ENCODE measurements at regions not wholly inside any gene's neighbourhood (a gene's known extent, or its start where the extent isn't known, plus 50 kb on each side); places are given as distances from the start of the nearest gene placed in this dataset.

DNA sequence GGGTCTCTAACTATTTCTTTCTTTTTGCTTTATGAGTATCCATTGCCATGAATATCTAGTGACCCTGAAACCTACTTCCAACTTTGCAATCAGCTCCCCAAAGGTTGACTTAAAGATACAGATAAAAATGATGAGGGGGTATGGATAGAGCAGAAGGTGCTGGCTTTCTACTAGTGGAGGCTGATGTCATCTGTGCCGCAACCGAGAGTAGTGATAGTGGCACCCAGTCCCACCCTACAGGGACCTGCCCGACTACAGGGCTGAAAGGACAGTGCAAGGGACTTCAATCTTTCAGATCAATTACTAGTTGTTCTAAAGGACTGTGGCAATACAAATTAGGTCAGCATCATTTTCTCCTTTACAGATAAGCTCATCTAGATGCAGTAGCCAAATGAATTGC lies 806.0 kb downstream of the VRK1 start:
- TF ChIP-seq, protein P1, sequence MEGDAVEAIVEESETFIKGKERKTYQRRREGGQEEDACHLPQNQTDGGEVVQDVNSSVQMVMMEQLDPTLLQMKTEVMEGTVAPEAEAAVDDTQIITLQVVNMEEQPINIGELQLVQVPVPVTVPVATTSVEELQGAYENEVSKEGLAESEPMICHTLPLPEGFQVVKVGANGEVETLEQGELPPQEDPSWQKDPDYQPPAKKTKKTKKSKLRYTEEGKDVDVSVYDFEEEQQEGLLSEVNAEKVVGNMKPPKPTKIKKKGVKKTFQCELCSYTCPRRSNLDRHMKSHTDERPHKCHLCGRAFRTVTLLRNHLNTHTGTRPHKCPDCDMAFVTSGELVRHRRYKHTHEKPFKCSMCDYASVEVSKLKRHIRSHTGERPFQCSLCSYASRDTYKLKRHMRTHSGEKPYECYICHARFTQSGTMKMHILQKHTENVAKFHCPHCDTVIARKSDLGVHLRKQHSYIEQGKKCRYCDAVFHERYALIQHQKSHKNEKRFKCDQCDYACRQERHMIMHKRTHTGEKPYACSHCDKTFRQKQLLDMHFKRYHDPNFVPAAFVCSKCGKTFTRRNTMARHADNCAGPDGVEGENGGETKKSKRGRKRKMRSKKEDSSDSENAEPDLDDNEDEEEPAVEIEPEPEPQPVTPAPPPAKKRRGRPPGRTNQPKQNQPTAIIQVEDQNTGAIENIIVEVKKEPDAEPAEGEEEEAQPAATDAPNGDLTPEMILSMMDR (IDR thresholded peaks at IDR 0.05) = no peak
- TF ChIP-seq TEAD4 (CRISPR knock-in tag; IDR thresholded peaks at IDR 0.05) (no peak), PRRX2 (CRISPR knock-in tag; IDR thresholded peaks at IDR 0.05) (no peak), E2F1 (CRISPR knock-in tag; IDR thresholded peaks at IDR 0.05) (no peak), KAT7 (CRISPR knock-in tag; IDR thresholded peaks at IDR 0.05; ENCODE audit: borderline replicate concordance) (no peak), ZBTB21 (CRISPR knock-in tag; IDR thresholded peaks at IDR 0.05; ENCODE audit: borderline replicate concordance) (no peak), JUN (CRISPR knock-in tag; IDR thresholded peaks at IDR 0.05) (no peak), IRF2 (CRISPR knock-in tag; IDR thresholded peaks at IDR 0.05; ENCODE audit: borderline replicate concordance, low read depth) (no peak), IRF1 (CRISPR knock-in tag; IDR thresholded peaks at IDR 0.05) (no peak)
- TF ChIP-seq, protein P2, sequence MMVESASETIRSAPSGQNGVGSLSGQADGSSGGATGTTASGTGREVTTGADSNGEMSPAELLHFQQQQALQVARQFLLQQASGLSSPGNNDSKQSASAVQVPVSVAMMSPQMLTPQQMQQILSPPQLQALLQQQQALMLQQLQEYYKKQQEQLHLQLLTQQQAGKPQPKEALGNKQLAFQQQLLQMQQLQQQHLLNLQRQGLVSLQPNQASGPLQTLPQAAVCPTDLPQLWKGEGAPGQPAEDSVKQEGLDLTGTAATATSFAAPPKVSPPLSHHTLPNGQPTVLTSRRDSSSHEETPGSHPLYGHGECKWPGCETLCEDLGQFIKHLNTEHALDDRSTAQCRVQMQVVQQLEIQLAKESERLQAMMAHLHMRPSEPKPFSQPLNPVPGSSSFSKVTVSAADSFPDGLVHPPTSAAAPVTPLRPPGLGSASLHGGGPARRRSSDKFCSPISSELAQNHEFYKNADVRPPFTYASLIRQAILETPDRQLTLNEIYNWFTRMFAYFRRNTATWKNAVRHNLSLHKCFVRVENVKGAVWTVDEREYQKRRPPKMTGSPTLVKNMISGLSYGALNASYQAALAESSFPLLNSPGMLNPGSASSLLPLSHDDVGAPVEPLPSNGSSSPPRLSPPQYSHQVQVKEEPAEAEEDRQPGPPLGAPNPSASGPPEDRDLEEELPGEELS (CRISPR knock-in tag; IDR thresholded peaks at IDR 0.05) = no peak
- TF ChIP-seq, protein P3, sequence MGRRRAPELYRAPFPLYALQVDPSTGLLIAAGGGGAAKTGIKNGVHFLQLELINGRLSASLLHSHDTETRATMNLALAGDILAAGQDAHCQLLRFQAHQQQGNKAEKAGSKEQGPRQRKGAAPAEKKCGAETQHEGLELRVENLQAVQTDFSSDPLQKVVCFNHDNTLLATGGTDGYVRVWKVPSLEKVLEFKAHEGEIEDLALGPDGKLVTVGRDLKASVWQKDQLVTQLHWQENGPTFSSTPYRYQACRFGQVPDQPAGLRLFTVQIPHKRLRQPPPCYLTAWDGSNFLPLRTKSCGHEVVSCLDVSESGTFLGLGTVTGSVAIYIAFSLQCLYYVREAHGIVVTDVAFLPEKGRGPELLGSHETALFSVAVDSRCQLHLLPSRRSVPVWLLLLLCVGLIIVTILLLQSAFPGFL (CRISPR knock-in tag; IDR thresholded peaks at IDR 0.05; ENCODE audit: borderline replicate concordance) = no peak

Measured in WTC11 (cell line).